ENCODE measurements at regions not wholly inside any gene's neighbourhood (a gene's known extent, or its start where the extent isn't known, plus 50 kb on each side); places are given as distances from the start of the nearest gene placed in this dataset.

GRCh38 chr5:27257696-27258095 is 219.3 kb upstream of the CDH9 start:
- DNase-seq (ENCODE audit: low spot score) (no peak), ATAC-seq (ENCODE audit: low FRiP score) (no peak)
- TF ChIP-seq, protein P1, sequence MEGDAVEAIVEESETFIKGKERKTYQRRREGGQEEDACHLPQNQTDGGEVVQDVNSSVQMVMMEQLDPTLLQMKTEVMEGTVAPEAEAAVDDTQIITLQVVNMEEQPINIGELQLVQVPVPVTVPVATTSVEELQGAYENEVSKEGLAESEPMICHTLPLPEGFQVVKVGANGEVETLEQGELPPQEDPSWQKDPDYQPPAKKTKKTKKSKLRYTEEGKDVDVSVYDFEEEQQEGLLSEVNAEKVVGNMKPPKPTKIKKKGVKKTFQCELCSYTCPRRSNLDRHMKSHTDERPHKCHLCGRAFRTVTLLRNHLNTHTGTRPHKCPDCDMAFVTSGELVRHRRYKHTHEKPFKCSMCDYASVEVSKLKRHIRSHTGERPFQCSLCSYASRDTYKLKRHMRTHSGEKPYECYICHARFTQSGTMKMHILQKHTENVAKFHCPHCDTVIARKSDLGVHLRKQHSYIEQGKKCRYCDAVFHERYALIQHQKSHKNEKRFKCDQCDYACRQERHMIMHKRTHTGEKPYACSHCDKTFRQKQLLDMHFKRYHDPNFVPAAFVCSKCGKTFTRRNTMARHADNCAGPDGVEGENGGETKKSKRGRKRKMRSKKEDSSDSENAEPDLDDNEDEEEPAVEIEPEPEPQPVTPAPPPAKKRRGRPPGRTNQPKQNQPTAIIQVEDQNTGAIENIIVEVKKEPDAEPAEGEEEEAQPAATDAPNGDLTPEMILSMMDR (IDR thresholded peaks at IDR 0.05), result no peak

DNA sequence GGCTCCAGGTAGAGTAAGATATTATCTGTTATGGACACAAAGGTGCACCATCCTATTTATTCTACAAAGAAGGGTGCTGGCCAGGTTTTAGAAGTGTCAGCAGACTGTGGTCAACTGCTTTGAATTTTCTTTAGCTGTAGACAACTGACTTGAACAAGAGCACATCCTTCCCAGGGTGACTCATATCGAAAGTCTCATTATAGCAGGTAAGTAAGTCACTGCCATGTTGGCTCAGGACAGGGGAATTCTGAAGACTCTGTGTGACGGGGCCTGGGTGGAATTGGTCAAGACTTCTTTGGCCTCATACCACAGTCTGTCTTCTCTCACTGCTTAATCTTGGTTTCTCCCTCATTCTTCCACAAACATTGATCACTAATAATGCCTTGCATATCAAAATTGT is 214.5 kb upstream of the CDH9 start:
- TF ChIP-seq, protein P1 (IDR thresholded peaks at IDR 0.05), result no peak
- DNase-seq (ENCODE audit: low spot score) (no peak), ATAC-seq (ENCODE audit: low FRiP score) (no peak)

GRCh38 chr5:27242258-27242626 is 203.9 kb upstream of the CDH9 start:
- ATAC-seq (ENCODE audit: low FRiP score) (no peak), DNase-seq (ENCODE audit: low spot score) (no peak)
- TF ChIP-seq, protein P1 (IDR thresholded peaks at IDR 0.05), result no peak

DNA sequence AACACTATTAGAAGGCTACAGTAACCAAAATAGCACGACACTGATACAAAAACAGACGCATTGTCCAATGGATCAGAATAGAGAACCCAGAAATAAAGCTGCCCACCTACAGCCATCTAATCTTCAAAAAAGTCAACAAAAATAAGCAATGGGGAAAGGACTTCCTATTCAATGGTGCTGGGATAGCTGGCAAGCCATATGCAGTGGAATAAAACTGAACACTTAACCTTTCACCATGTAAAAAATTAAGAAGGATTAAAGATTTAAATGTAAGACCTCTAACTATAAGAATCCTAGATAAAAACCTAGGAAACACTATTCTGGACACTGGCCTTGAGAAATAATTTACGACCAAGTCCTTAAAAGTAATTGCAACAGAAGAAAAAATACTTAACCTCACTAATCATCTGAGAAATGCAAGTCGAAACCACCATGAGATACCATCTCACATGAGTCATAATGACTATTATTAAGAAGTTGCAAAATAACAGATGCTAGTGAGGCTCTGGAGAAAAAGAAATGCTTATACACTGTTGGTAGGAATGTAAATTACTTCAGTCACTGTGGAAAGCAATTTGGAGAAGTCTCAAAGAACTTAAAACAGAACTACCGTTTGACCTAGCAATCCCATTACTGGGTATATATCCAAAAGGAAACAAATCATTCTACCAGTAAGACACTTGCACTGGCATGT is 203.3 kb upstream of the CDH9 start:
- ATAC-seq (ENCODE audit: low FRiP score) (peak; percentile 97), DNase-seq (ENCODE audit: low spot score) (no peak)
- TF ChIP-seq, protein P1 (IDR thresholded peaks at IDR 0.05), result no peak

DNA sequence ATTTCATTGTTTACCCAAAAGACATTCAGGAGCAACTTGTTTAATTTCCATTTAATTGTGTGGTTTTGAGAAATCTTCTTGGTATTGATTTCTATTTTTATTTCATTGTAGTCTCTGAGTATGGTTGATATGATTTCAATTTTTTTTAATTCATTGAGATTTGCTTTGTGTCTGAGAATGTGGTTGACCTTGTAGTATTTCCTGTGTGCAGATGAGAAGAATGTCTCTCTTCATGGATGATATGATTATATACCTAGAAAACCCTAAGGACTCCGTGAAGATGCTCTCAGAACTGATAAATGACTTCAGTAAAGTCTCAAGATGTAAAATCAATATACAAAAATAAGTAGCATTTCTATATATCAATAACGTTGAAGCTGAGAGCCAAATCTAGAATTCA is 202.4 kb upstream of the CDH9 start:
- TF ChIP-seq, protein P1 (IDR thresholded peaks at IDR 0.05), result no peak
- DNase-seq (ENCODE audit: low spot score), result no peak
- no peak for ATAC-seq (ENCODE audit: low FRiP score)

- TF ChIP-seq, protein P1 (IDR thresholded peaks at IDR 0.05), result no peak
- no peak for DNase-seq (ENCODE audit: low spot score)
- no peak for ATAC-seq (ENCODE audit: low FRiP score)
These were observed 196.5 kb upstream of the CDH9 start for GRCh38 chr5:27234916-27235315.

DNA sequence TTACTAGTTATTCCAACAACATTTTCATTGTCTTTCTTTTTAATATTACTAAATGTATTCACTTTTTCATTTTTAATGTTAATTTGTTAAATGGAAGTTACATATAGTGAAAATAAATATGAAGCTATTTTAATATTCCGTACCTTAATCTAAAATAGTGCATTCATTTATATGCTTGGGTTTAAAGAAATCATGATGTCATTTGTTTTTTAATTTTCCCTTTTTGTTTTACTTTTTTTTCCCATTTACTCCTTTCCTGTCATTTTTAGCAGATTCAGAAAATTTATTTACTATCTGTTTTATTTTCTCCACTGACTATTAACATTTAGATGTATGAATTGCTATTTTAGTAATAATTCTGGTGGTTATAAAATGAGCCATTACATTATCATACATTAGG is 183.0 kb upstream of the CDH9 start:
- DNase-seq (ENCODE audit: low spot score), result no peak
- no peak for ATAC-seq (ENCODE audit: low FRiP score)
- TF ChIP-seq, protein P1 (IDR thresholded peaks at IDR 0.05), result no peak
